Activated CD4-positive, alpha-beta T cell treated with anti-CD3 and anti-CD28 coated beads for 48 hours (primary cell): ENCODE measurements at regions not wholly inside any gene's neighbourhood (a gene's known extent, or its start where the extent isn't known, plus 50 kb on each side); places are given as distances from the start of the nearest gene placed in this dataset.
"Not testable (repeated sequence)": the region's sequence is repeated elsewhere in the genome, so short reads cannot be mapped to it uniquely, and the experiment has no call there.

Source experiments
- DNase-seq: peaks from one replicate; pipeline ENCODE4 v3.0.0-alpha.2; 2020

- no peak for DNase-seq
These were observed 52.0 kb downstream of the ZC3H11B start for GRCh38 chr1:219560856-219561255.

GRCh38 chr1:219559899-219560298 is 53.0 kb downstream of the ZC3H11B start:
- DNase-seq: no peak

- DNase-seq: no peak
These were observed 57.1 kb downstream of the ZC3H11B start for GRCh38 chr1:219555806-219556205.

- no peak for DNase-seq
These were observed 57.7 kb downstream of the ZC3H11B start for GRCh38 chr1:219555031-219555692.

- DNase-seq: no peak
These were observed 58.9 kb downstream of the ZC3H11B start for GRCh38 chr1:219553934-219554502.

- no peak for DNase-seq
These were observed 62.7 kb downstream of the ZC3H11B start for GRCh38 chr1:219550201-219550600.

- DNase-seq: no peak
These were observed 63.7 kb downstream of the ZC3H11B start for GRCh38 chr1:219549215-219549614.

- DNase-seq: no peak
These were observed 64.5 kb downstream of the ZC3H11B start for GRCh38 chr1:219548386-219548785.

GRCh38 chr1:219545756-219546155 is 67.1 kb downstream of the ZC3H11B start:
- not testable (repeated sequence) for DNase-seq

GRCh38 chr1:219544163-219544846 is 68.6 kb downstream of the ZC3H11B start:
- no peak for DNase-seq

- DNase-seq: no peak
These were observed 69.9 kb downstream of the ZC3H11B start for GRCh38 chr1:219542828-219543518.

GRCh38 chr1:219541946-219542345 is 71.0 kb downstream of the ZC3H11B start:
- no peak for DNase-seq

- DNase-seq: no peak
These were observed 73.2 kb downstream of the ZC3H11B start for GRCh38 chr1:219539645-219540254.

- DNase-seq: no peak
These were observed 74.0 kb downstream of the ZC3H11B start for GRCh38 chr1:219538886-219539285.

GRCh38 chr1:219537223-219537631 is 75.7 kb downstream of the ZC3H11B start:
- no peak for DNase-seq

- DNase-seq: no peak
These were observed 76.9 kb downstream of the ZC3H11B start for GRCh38 chr1:219536038-219536437.

- no peak for DNase-seq
These were observed 77.9 kb downstream of the ZC3H11B start for GRCh38 chr1:219534991-219535390.

- no peak for DNase-seq
These were observed 79.6 kb downstream of the ZC3H11B start for GRCh38 chr1:219533280-219533679.

GRCh38 chr1:219529116-219529515 is 83.8 kb downstream of the ZC3H11B start:
- DNase-seq: no peak

- DNase-seq: no peak
These were observed 84.3 kb downstream of the ZC3H11B start for GRCh38 chr1:219528633-219529032.

- no peak for DNase-seq
These were observed 84.9 kb downstream of the ZC3H11B start for GRCh38 chr1:219527994-219528393.

- no peak for DNase-seq
These were observed 86.8 kb downstream of the ZC3H11B start for GRCh38 chr1:219526074-219526473.

GRCh38 chr1:219523411-219523810 is 89.5 kb downstream of the ZC3H11B start:
- no peak for DNase-seq
